GM12878 (cell line): ENCODE measurements at regions not wholly inside any gene's neighbourhood (a gene's known extent, or its start where the extent isn't known, plus 50 kb on each side); places are given as distances from the start of the nearest gene placed in this dataset.

ENCODE experiments used
- CEBPB ChIP-seq, 2 experiments: fragments of 150-350 bp in 1 of 2; IDR thresholded peaks; 2 replicates each; pipeline ENCODE4 v1.6.1; 2012 to 2014; ENCODE audit warnings: low read depth in 2 of 2, low read length in 2 of 2, borderline replicate concordance in 1 of 2, inconsistent platforms in 1 of 2
- JUND ChIP-seq: IDR thresholded peaks from 2 replicates; pipeline ENCODE4 v1.6.1; 2012; ENCODE audit warnings: low read depth, mild to moderate bottlenecking, low read length, improper control_type of control experiment, moderate library complexity
- RELA ChIP-seq: fragments of 450-650 bp; IDR thresholded peaks from 2 replicates; pipeline ENCODE4 v1.8.0; 2014; ENCODE audit warnings: borderline replicate concordance; ENCODE audit not compliant: partially characterized antibody

- TF ChIP-seq JUND (no peak), RELA (no peak), CEBPB (IDR thresholded peaks at IDR 0.05; ENCODE audit: borderline replicate concordance in 1 of 2, low read depth in 2 of 2, low read length in 2 of 2) (no peak)
Observed at GRCh38 chr7:153507885-153508284, 544.3 kb upstream of the DPP6 start.
